ENCODE measurements at regions not wholly inside any gene's neighbourhood (a gene's known extent, or its start where the extent isn't known, plus 50 kb on each side); places are given as distances from the start of the nearest gene placed in this dataset.

DNA sequence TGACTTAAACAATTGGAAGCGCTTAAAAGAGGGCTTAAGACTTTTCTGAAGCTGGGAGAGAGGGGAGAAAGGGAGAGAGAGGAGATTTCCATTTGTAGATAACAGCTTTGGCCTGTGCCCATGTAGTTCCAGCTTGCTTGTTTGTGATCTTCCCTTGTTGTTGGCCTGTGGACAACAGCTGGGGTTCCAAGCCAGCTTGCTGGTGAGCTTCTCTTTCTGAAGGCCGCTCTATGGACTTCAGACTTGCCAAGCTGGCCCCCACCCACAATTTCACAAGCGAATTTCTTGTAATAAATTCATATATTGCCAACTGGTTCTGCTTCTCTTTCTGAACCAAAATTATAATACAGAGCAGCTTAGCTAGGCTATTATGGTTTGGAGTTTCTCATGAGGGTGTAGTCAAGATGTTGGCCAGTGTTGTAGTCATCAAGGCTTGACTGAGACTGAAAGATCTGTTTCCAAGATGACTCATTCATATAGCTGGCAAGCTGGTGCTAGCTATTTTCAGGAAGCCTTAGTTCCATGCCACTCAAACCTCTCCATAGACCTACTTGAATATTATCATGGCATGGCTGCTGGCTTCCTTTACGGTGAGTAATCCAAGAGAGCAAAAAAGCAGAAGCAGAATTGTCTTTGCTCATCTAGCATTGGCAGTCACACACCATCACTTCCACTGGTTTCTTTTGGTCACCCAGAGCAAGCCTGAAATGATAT, 89.4 kb downstream of the ATP23 start:
- Histone ChIP-seq H3K4me1 (ENCODE audit: control insufficient read depth in 4 of 4, insufficient read depth in 4 of 4, low read length in 3 of 4) (no peaks in the 10 kb centered on the region), H3K9me3 (ENCODE audit: control insufficient read depth in 4 of 4, low read length in 3 of 4) (peaks cover 2 to 7% (median 5%) of the 10 kb centered on the region in 4 donors), H3K36me3 (ENCODE audit: control insufficient read depth in 4 of 4, insufficient read depth in 3 of 4, low read depth in 1 of 4, low read length in 3 of 4) (no peaks in the 10 kb centered on the region), H3K9ac (ENCODE audit: low read depth in 1 of 2, low read length in 2 of 2) (no peak overlapping the region), H3K27ac (ENCODE audit: low read depth in 1 of 2, low read length in 2 of 2) (no peak overlapping the region), H3K4me3 (ENCODE audit: low read depth in 1 of 3, low read length in 3 of 3) (no peak overlapping the region), H3K27me3 (ENCODE audit: control insufficient read depth in 4 of 4, insufficient read depth in 4 of 4, low read length in 3 of 4) (no peaks in the 10 kb centered on the region)
- no peak for DNase-seq (ENCODE audit: low spot score)
- TF ChIP-seq, protein P1, sequence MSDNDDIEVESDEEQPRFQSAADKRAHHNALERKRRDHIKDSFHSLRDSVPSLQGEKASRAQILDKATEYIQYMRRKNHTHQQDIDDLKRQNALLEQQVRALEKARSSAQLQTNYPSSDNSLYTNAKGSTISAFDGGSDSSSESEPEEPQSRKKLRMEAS (IDR thresholded peaks at IDR 0.05), result no peak
- TF ChIP-seq EGR1 (IDR thresholded peaks at IDR 0.05; ENCODE audit: low read depth in 2 of 2), result no peak
- TF ChIP-seq, protein P2, sequence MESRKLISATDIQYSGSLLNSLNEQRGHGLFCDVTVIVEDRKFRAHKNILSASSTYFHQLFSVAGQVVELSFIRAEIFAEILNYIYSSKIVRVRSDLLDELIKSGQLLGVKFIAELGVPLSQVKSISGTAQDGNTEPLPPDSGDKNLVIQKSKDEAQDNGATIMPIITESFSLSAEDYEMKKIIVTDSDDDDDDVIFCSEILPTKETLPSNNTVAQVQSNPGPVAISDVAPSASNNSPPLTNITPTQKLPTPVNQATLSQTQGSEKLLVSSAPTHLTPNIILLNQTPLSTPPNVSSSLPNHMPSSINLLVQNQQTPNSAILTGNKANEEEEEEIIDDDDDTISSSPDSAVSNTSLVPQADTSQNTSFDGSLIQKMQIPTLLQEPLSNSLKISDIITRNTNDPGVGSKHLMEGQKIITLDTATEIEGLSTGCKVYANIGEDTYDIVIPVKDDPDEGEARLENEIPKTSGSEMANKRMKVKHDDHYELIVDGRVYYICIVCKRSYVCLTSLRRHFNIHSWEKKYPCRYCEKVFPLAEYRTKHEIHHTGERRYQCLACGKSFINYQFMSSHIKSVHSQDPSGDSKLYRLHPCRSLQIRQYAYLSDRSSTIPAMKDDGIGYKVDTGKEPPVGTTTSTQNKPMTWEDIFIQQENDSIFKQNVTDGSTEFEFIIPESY (IDR thresholded peaks at IDR 0.05), result no peak
- TF ChIP-seq JUND (IDR thresholded peaks at IDR 0.05), result no peak
- no peak for TF ChIP-seq GABPA (IDR thresholded peaks at IDR 0.05 in 1 of 2, conservative IDR thresholded peaks at IDR 0.05 in 1 of 2)
- no peak for TF ChIP-seq FOXA2 (IDR thresholded peaks at IDR 0.05)
- TF ChIP-seq RXRA (IDR thresholded peaks at IDR 0.05), result no peak
- 65% methylated on average over 4 of the region's 4 CpGs for WGBS

DNA sequence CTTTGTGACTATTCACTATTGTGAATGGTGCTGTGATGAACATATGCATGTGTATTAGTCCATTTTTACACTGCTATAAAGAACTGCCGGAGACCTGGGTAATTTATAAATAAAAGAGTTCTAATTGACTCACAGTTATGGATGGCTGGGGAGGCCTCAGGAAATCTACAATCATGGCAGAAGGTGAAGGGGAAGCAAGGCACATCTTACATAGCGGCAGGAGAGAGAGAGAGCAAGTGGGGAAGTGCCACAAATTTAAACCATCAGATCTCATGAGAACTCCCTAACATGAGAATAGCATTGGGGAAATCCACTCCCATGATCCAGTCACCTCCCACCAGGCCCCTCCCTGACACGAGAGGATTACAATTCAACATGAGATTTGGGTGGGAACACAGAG, 90.8 kb downstream of the ATP23 start:
- Histone ChIP-seq H3K27ac (ENCODE audit: low read depth in 1 of 2, low read length in 2 of 2) (no peak overlapping the region), H3K4me1 (ENCODE audit: control insufficient read depth in 4 of 4, insufficient read depth in 4 of 4, low read length in 3 of 4) (no peaks in the 10 kb centered on the region), H3K36me3 (ENCODE audit: control insufficient read depth in 4 of 4, insufficient read depth in 3 of 4, low read depth in 1 of 4, low read length in 3 of 4) (no peaks in the 10 kb centered on the region), H3K9me3 (ENCODE audit: control insufficient read depth in 4 of 4, low read length in 3 of 4) (peaks cover 2 to 8% (median 5%) of the 10 kb centered on the region in 4 donors), H3K27me3 (ENCODE audit: control insufficient read depth in 4 of 4, insufficient read depth in 4 of 4, low read length in 3 of 4) (no peaks in the 10 kb centered on the region), H3K4me3 (ENCODE audit: low read depth in 1 of 3, low read length in 3 of 3) (no peak overlapping the region), H3K9ac (ENCODE audit: low read depth in 1 of 2, low read length in 2 of 2) (no peak overlapping the region)
- no peak for TF ChIP-seq RXRA (IDR thresholded peaks at IDR 0.05)
- WGBS, result 79% methylated on average over 3 of the region's 3 CpGs
- DNase-seq (ENCODE audit: low spot score), result no peak

DNA sequence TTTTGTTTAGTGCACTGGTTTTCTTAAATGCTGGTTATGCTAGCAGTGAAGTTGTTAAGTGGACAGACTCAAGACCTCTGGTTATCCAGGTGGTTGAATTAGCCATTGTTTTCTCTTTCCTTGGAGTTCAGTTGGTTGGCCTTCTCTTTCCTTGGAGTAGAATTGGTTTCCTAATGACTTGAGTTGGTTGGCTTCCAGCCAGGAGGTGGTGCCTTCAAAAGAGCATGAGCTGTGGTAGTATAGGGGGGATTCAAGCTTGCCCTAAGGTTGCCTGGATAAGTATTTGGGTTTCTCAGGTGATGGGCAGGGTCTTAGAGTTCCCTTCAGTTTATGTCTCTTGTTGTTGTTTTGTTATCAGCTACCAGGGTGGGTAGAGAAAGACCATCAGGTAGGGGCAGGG, 92.5 kb downstream of the ATP23 start:
- H3K9me3 ChIP-seq (ENCODE audit: control insufficient read depth in 4 of 4, low read length in 3 of 4), result peaks cover 3 to 13% (median 5%) of the 10 kb centered on the region in 4 donors
- H3K4me3 ChIP-seq (ENCODE audit: low read depth in 1 of 3, low read length in 3 of 3), result no peak overlapping the region
- no peaks in the 10 kb centered on the region for H3K27me3 ChIP-seq (ENCODE audit: control insufficient read depth in 4 of 4, insufficient read depth in 4 of 4, low read length in 3 of 4)
- no peak overlapping the region for H3K27ac ChIP-seq (ENCODE audit: low read depth in 1 of 2, low read length in 2 of 2)
- H3K9ac ChIP-seq (ENCODE audit: low read depth in 1 of 2, low read length in 2 of 2), result no peak overlapping the region
- DNase-seq (ENCODE audit: low spot score), result no peak
- H3K36me3 ChIP-seq (ENCODE audit: control insufficient read depth in 4 of 4, insufficient read depth in 3 of 4, low read depth in 1 of 4, low read length in 3 of 4), result no peaks in the 10 kb centered on the region
- no peaks in the 10 kb centered on the region for H3K4me1 ChIP-seq (ENCODE audit: control insufficient read depth in 4 of 4, insufficient read depth in 4 of 4, low read length in 3 of 4)
- TF ChIP-seq SP1 (IDR thresholded peaks at IDR 0.05) (no peak), EGR1 (IDR thresholded peaks at IDR 0.05; ENCODE audit: low read depth in 2 of 2) (no peak), HNF4A (conservative IDR thresholded peaks at IDR 0.05) (no peak)
- TF ChIP-seq, protein P2 (IDR thresholded peaks at IDR 0.05), result no peak

Data from liver (tissue), 7 donors.